ENCODE measurements at regions not wholly inside any gene's neighbourhood (a gene's known extent, or its start where the extent isn't known, plus 50 kb on each side); places are given as distances from the start of the nearest gene placed in this dataset.

DNA sequence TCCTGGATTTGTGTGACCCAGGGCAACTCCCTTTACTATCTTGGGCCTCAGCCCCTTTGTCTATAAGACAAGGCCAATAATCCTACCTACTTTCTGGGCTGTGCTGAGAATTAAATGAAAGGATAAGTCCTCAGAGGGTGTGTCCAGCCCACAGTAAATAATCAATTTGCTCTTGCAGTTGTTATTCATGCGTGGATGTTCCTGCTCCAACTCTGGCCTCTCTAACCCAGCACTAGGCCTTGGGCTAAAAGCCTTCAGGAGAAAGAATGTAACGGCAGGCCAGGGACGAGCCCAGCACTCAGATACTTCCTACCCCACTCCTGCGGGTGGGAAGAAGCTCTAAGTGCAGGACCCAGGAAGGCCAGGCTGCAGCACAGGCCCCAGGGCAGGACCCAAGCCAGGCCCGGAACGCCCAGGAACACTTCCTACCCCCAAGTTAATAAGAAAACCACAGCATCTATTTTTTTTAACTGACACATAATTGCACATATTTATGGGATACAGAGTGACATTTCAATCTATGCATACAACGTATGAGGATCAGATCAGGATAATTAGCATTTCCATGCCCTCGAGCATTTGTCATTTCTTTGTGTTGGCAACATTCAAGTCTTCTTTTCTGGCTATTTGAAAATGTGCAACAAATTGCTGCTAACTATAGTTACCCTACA is 179.6 kb upstream of the RBPJ start:
- TF ChIP-seq, protein P1, sequence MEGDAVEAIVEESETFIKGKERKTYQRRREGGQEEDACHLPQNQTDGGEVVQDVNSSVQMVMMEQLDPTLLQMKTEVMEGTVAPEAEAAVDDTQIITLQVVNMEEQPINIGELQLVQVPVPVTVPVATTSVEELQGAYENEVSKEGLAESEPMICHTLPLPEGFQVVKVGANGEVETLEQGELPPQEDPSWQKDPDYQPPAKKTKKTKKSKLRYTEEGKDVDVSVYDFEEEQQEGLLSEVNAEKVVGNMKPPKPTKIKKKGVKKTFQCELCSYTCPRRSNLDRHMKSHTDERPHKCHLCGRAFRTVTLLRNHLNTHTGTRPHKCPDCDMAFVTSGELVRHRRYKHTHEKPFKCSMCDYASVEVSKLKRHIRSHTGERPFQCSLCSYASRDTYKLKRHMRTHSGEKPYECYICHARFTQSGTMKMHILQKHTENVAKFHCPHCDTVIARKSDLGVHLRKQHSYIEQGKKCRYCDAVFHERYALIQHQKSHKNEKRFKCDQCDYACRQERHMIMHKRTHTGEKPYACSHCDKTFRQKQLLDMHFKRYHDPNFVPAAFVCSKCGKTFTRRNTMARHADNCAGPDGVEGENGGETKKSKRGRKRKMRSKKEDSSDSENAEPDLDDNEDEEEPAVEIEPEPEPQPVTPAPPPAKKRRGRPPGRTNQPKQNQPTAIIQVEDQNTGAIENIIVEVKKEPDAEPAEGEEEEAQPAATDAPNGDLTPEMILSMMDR (IDR thresholded peaks at IDR 0.05) = no peak
- TF ChIP-seq POLR2A (IDR thresholded peaks at IDR 0.05) = no peak

Measured in vagina (tissue), 2 donors.